Esophagus squamous epithelium (tissue), 4 donors: ENCODE measurements at regions not wholly inside any gene's neighbourhood (a gene's known extent, or its start where the extent isn't known, plus 50 kb on each side); places are given as distances from the start of the nearest gene placed in this dataset.

Experiments
- POLR2A ChIP-seq, 4 donors: fragments of 450-650 bp; IDR thresholded peaks; one replicate each; pipeline ENCODE4 v1.6.1; 2017; ENCODE audit warnings: antibody characterized with exemption in 4 of 4, mild to moderate bottlenecking in 4 of 4, moderate library complexity in 3 of 4
- TF ChIP-seq, protein P1 (sequence below), 6 experiments: fragments of 450-650 bp in 4 of 6; fragments of 200-600 bp in 2 of 6; sonication (generic) in 2 of 6; IDR thresholded peaks; one replicate each; pipeline ENCODE4 v1.5.1; 2016 to 2019; ENCODE audit warnings: antibody characterized with exemption in 6 of 6, mild to moderate bottlenecking in 4 of 6, moderate library complexity in 4 of 6

DNA sequence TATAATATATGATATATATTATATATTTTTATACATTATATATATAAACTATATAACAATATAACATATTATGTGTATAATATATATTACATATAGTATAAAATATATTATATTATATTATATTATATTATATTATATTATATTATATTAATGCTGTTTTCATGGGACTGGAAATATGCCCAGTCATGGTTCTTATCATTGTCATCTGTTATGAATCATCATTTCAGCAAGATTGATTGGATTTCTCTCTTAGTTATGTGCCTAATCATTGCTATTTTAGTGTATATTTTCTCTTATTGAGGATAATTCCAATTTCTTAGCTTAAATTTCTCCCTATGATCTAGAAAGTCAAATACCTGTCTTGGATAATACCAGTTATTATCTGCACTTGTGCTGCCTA lies 617.8 kb downstream of the TRIB2 start:
- no peak for TF ChIP-seq POLR2A (IDR thresholded peaks at IDR 0.05)
- TF ChIP-seq, protein P1, sequence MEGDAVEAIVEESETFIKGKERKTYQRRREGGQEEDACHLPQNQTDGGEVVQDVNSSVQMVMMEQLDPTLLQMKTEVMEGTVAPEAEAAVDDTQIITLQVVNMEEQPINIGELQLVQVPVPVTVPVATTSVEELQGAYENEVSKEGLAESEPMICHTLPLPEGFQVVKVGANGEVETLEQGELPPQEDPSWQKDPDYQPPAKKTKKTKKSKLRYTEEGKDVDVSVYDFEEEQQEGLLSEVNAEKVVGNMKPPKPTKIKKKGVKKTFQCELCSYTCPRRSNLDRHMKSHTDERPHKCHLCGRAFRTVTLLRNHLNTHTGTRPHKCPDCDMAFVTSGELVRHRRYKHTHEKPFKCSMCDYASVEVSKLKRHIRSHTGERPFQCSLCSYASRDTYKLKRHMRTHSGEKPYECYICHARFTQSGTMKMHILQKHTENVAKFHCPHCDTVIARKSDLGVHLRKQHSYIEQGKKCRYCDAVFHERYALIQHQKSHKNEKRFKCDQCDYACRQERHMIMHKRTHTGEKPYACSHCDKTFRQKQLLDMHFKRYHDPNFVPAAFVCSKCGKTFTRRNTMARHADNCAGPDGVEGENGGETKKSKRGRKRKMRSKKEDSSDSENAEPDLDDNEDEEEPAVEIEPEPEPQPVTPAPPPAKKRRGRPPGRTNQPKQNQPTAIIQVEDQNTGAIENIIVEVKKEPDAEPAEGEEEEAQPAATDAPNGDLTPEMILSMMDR (IDR thresholded peaks at IDR 0.05), result no peak
